ENCODE measurements at regions not wholly inside any gene's neighbourhood (a gene's known extent, or its start where the extent isn't known, plus 50 kb on each side); places are given as distances from the start of the nearest gene placed in this dataset.

GRCh38 chr3:18149386-18149785, 275.8 kb downstream of the SATB1 start (continued):
- TF ChIP-seq REST (IDR thresholded peaks at IDR 0.05; ENCODE audit: low read depth, low read length): no peak
- TF ChIP-seq CTCF (IDR thresholded peaks at IDR 0.05): no peak
- no peak for TF ChIP-seq MEF2A (IDR thresholded peaks at IDR 0.05; ENCODE audit: borderline replicate concordance, low read depth)
- no peak for TF ChIP-seq FOXM1 (IDR thresholded peaks at IDR 0.05; ENCODE audit: low read depth)

GRCh38 chr3:18144571-18144970, 280.6 kb downstream of the SATB1 start:
- H3K4me3 ChIP-seq (ENCODE audit: low read depth in 2 of 2, low read length in 1 of 2): no peak overlapping the region
- TF ChIP-seq SMC3 (IDR thresholded peaks at IDR 0.05; ENCODE audit: low read depth, low read length): no peak
- TF ChIP-seq USF1 (IDR thresholded peaks at IDR 0.05; ENCODE audit: borderline replicate concordance, low read depth): no peak
- TF ChIP-seq NFIC (IDR thresholded peaks at IDR 0.05; ENCODE audit: borderline replicate concordance): no peak
- TF ChIP-seq GABPA (IDR thresholded peaks at IDR 0.05; ENCODE audit: low read depth): no peak
- no peak for TF ChIP-seq TCF12 (IDR thresholded peaks at IDR 0.05)
- no peak for TF ChIP-seq FOXJ3 (CRISPR knock-in tag; IDR thresholded peaks at IDR 0.05)
- TF ChIP-seq SIN3A (IDR thresholded peaks at IDR 0.05; ENCODE audit: borderline replicate concordance, low read depth, low read length): no peak
- no peak for TF ChIP-seq FOXM1 (IDR thresholded peaks at IDR 0.05; ENCODE audit: low read depth)
- no peak for TF ChIP-seq REST (IDR thresholded peaks at IDR 0.05; ENCODE audit: low read depth, low read length)
- TF ChIP-seq MXI1 (IDR thresholded peaks at IDR 0.05; ENCODE audit: low read depth, low read length): no peak
- TF ChIP-seq MAX (IDR thresholded peaks at IDR 0.05; ENCODE audit: low read depth): no peak
- TF ChIP-seq FOSL2 (IDR thresholded peaks at IDR 0.05; ENCODE audit: borderline replicate concordance, low read depth): no peak
- no peak for TF ChIP-seq MEF2A (IDR thresholded peaks at IDR 0.05; ENCODE audit: borderline replicate concordance, low read depth)
- TF ChIP-seq CTCF (IDR thresholded peaks at IDR 0.05): no peak
- no peak for TF ChIP-seq TEAD4 (IDR thresholded peaks at IDR 0.05; ENCODE audit: borderline replicate concordance, insufficient read depth)
- TF ChIP-seq ELF1 (IDR thresholded peaks at IDR 0.05): no peak
- no peak for TF ChIP-seq RFX5 (IDR thresholded peaks at IDR 0.05; ENCODE audit: low read length)
- no peak for TF ChIP-seq RXRA (IDR thresholded peaks at IDR 0.05; ENCODE audit: borderline replicate concordance, low read depth)
- H3F3A ChIP-seq (replicated peaks; ENCODE audit: insufficient read depth): no peaks in the 10 kb centered on the region
- DNase-seq: no peak
- CTCF ChIA-PET: no interaction called here
- H3K9me2 ChIP-seq: no peaks in the 10 kb centered on the region
- H2AFZ ChIP-seq (ENCODE audit: low read depth): 0 out of 2 replicates have a peak overlapping the region, but pooled peaks have one; percentile 33
- H3K27me3 ChIP-seq (ENCODE audit: insufficient read depth): no peaks in the 10 kb centered on the region
- no peaks in the 10 kb centered on the region for H3K79me2 ChIP-seq (ENCODE audit: insufficient read depth)
- H3K36me3 ChIP-seq (replicated peaks in 1 of 2; ENCODE audit: control insufficient read depth in 1 of 2, insufficient read depth in 2 of 2, low read length in 1 of 2): no peaks in the 10 kb centered on the region
- H3K4me1 ChIP-seq (ENCODE audit: control insufficient read depth in 1 of 2, insufficient read depth in 2 of 2, low read depth in 1 of 2, low read length in 1 of 2): no peaks in the 10 kb centered on the region
- H3K4me2 ChIP-seq: no peak overlapping the region
- no peak overlapping the region for H3K9ac ChIP-seq
- POLR2A ChIA-PET: no interaction called here
- H3K27ac ChIP-seq (ENCODE audit: low read depth in 2 of 2, low read length in 1 of 2): no peak overlapping the region
- no peaks in the 10 kb centered on the region for H3K9me3 ChIP-seq
- H4K20me1 ChIP-seq (ENCODE audit: insufficient read depth): no peaks in the 10 kb centered on the region

Data from SK-N-SH (cell line).